Immature natural killer cell (primary cell): ENCODE measurements at regions not wholly inside any gene's neighbourhood (a gene's known extent, or its start where the extent isn't known, plus 50 kb on each side); places are given as distances from the start of the nearest gene placed in this dataset.
"Not testable (repeated sequence)": the region's sequence is repeated elsewhere in the genome, so short reads cannot be mapped to it uniquely, and the experiment has no call there.

Source experiments
- DNase-seq, 3 donors: peaks; one replicate each; pipeline ENCODE4 v3.0.0; 2022; ENCODE audit warnings: mixed read lengths in 1 of 3
- H3K27ac Mint-ChIP-seq, 6 donors: one replicate each; pipeline ENCODE4 v1.8.0; 2020; ENCODE audit warnings: mixed read lengths in 6 of 6, mild to moderate bottlenecking in 5 of 6, inconsistent platforms in 4 of 6, moderate library complexity in 3 of 6
- H3K27me3 Mint-ChIP-seq, 3 donors: one replicate each; pipeline ENCODE4 v1.8.0; 2020 to 2021; ENCODE audit warnings: low read depth in 3 of 3, mild to moderate bottlenecking in 3 of 3, mixed read lengths in 3 of 3, moderate library complexity in 3 of 3, inconsistent platforms in 1 of 3
- H3K36me3 Mint-ChIP-seq, 3 donors: one replicate each; pipeline ENCODE4 v1.8.0; 2020; ENCODE audit warnings: mixed read lengths in 3 of 3, inconsistent platforms in 2 of 3, mild to moderate bottlenecking in 2 of 3
- H3K4me1 Mint-ChIP-seq, 2 donors: one replicate each; pipeline ENCODE4 v1.8.0; 2020; ENCODE audit warnings: inconsistent platforms in 2 of 2, mild to moderate bottlenecking in 2 of 2, mixed read lengths in 2 of 2, moderate library complexity in 1 of 2
- H3K4me3 Mint-ChIP-seq, 5 donors: one replicate each; pipeline ENCODE4 v1.8.0; 2020; ENCODE audit warnings: mild to moderate bottlenecking in 5 of 5, mixed read lengths in 5 of 5, inconsistent platforms in 3 of 5, moderate library complexity in 3 of 5
- H3K9me3 Mint-ChIP-seq, 6 donors: one replicate each; pipeline ENCODE4 v1.8.0; 2020; ENCODE audit warnings: mild to moderate bottlenecking in 6 of 6, mixed read lengths in 6 of 6, inconsistent platforms in 4 of 6, moderate library complexity in 3 of 6

DNA sequence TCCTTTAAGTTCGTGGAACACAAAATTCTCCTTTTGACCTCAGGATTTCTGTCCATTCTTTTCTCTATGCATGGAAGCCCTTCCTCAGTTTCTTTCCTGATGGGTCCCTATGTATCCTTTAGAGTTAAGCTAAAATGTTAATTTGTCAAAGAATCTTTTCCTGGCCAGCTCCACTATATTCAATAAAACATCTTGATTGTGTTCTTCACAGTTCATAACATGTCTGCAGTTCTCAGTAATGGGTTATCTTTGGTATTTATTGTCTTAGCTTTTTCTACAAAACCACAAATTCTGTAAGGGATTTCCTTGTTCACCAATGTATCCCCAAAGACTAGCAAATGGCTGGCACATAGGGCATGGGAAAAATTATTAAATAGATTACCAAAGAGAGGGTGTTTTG, 998.5 kb downstream of the ADGRL2 start:
- no peak for DNase-seq
- Mint-ChIP-seq H3K27ac (no peak overlapping the region), H3K9me3 (peaks cover 10 to 47% (median 19%) of the 10 kb centered on the region in 6 donors), H3K4me1 (no peaks in the 10 kb centered on the region), H3K27me3 (peaks cover 0 to 2% (median 2%) of the 10 kb centered on the region in 3 donors), H3K36me3 (peaks cover 0 to 3% (median 0%) of the 10 kb centered on the region in 3 donors), H3K4me3 (no peak overlapping the region)

GRCh38 chr1:82795508-82796149, 994.9 kb downstream of the ADGRL2 start:
- Mint-ChIP-seq H3K36me3 (peaks cover 0 to 3% (median 3%) of the 10 kb centered on the region in 3 donors), H3K27me3 (peaks cover 0 to 4% (median 0%) of the 10 kb centered on the region in 3 donors), H3K4me3 (no peak overlapping the region), H3K9me3 (peaks cover 12 to 50% (median 22%) of the 10 kb centered on the region in 6 donors), H3K27ac (no peak overlapping the region), H3K4me1 (no peaks in the 10 kb centered on the region)
- no peak for DNase-seq

DNA sequence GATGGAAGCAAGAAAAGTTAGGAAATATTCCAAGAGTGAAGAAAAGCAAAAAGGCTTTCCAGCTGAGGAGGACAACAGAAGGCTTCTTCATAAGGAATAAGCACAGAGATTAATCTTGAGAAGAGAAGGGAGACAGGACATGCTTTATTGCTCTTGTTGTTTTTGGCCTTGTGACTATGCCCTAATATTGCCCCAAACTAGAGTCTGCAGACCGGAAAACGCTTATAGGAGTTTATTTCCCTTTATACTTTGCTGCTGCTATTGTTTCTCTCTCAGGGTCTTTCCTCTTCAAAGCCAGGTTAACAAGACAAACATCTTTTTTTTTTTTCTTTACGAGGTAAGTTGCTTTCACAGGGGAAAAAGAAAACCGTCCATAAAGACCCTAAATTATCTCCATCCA, 991.4 kb downstream of the ADGRL2 start:
- H3K27me3 Mint-ChIP-seq: peaks cover 0 to 2% (median 2%) of the 10 kb centered on the region in 3 donors

GRCh38 chr1:82790556-82790955, 989.8 kb downstream of the ADGRL2 start:
- no peak overlapping the region for H3K4me3 Mint-ChIP-seq

More for the DNA sequence above, 991.4 kb downstream of the ADGRL2 start:
- H3K36me3 Mint-ChIP-seq: peaks cover 0 to 3% (median 3%) of the 10 kb centered on the region in 3 donors
- H3K4me1 Mint-ChIP-seq: no peaks in the 10 kb centered on the region
- H3K27ac Mint-ChIP-seq: no peak overlapping the region
- H3K9me3 Mint-ChIP-seq: peaks cover 12 to 43% (median 20%) of the 10 kb centered on the region in 6 donors
- DNase-seq: no peak
- no peak overlapping the region for H3K4me3 Mint-ChIP-seq

DNA sequence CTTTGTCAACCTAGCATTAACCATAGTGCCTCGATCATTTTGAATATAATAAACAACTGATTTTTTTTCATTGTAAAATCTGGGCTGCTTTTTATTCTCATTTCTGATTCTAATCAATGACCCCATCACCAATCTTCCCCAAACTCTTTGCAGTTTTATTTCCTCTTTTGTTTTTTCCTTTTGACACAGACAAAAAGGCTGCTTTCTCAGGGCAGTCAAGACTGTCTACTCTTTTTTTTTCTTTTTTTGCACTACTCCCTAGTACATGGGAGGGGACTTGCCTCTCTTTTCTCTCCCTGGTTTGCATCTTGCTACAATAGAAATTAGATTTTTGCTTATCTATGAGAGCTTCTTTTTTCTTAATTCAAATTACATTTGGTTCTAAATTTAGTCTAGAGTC, 987.9 kb downstream of the ADGRL2 start:
- H3K36me3 Mint-ChIP-seq: peaks cover 0 to 3% (median 0%) of the 10 kb centered on the region in 3 donors
- H3K27me3 Mint-ChIP-seq: peaks cover 0 to 2% (median 2%) of the 10 kb centered on the region in 3 donors
- H3K4me1 Mint-ChIP-seq: no peaks in the 10 kb centered on the region
- peaks cover 8 to 35% (median 14%) of the 10 kb centered on the region in 6 donors for H3K9me3 Mint-ChIP-seq
- no peak for DNase-seq
- no peak overlapping the region for H3K4me3 Mint-ChIP-seq
- H3K27ac Mint-ChIP-seq: no peak overlapping the region

More at GRCh38 chr1:82790556-82790955, 989.8 kb downstream of the ADGRL2 start:
- DNase-seq: no peak
- H3K4me1 Mint-ChIP-seq: no peaks in the 10 kb centered on the region
- peaks cover 0 to 3% (median 3%) of the 10 kb centered on the region in 3 donors for H3K36me3 Mint-ChIP-seq
- H3K9me3 Mint-ChIP-seq: peaks cover 12 to 36% (median 18%) of the 10 kb centered on the region in 6 donors
- no peak overlapping the region for H3K27ac Mint-ChIP-seq
- peaks cover 0 to 2% (median 2%) of the 10 kb centered on the region in 3 donors for H3K27me3 Mint-ChIP-seq

DNA sequence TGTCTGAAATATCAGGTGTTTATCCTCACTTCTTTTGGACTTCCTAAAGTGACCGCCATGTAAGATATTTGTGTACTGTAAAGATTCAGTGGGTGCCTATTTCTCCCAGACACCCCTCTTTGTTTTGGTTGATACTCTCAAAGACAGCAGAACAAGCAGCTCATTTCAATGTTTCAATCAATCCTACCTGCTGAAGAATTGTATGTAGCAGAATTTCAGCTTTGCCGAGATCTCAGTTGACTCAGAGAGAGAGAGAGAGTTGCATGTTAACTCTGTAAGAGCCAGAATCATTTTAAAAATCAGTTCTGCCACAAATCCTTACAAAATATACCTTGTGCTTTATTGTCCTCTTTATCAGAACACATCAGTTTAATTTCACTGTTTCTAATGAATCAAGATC, 987.3 kb downstream of the ADGRL2 start:
- Mint-ChIP-seq H3K27me3 (peaks cover 0 to 2% (median 1%) of the 10 kb centered on the region in 3 donors), H3K4me1 (no peaks in the 10 kb centered on the region), H3K27ac (no peak overlapping the region), H3K4me3 (no peak overlapping the region), H3K9me3 (peaks cover 9 to 35% (median 15%) of the 10 kb centered on the region in 6 donors), H3K36me3 (peaks cover 0 to 3% (median 0%) of the 10 kb centered on the region in 3 donors)
- no peak for DNase-seq

- H3K27ac Mint-ChIP-seq: no peak overlapping the region
- H3K27me3 Mint-ChIP-seq: peaks cover 0 to 2% (median 0%) of the 10 kb centered on the region in 3 donors
- H3K36me3 Mint-ChIP-seq: peaks cover 0 to 2% (median 0%) of the 10 kb centered on the region in 3 donors
- no peak overlapping the region for H3K4me3 Mint-ChIP-seq
- peaks cover 7 to 37% (median 16%) of the 10 kb centered on the region in 6 donors for H3K9me3 Mint-ChIP-seq
- DNase-seq: no peak
- no peaks in the 10 kb centered on the region for H3K4me1 Mint-ChIP-seq
These were observed 986.1 kb downstream of the ADGRL2 start for GRCh38 chr1:82786883-82787282.

DNA sequence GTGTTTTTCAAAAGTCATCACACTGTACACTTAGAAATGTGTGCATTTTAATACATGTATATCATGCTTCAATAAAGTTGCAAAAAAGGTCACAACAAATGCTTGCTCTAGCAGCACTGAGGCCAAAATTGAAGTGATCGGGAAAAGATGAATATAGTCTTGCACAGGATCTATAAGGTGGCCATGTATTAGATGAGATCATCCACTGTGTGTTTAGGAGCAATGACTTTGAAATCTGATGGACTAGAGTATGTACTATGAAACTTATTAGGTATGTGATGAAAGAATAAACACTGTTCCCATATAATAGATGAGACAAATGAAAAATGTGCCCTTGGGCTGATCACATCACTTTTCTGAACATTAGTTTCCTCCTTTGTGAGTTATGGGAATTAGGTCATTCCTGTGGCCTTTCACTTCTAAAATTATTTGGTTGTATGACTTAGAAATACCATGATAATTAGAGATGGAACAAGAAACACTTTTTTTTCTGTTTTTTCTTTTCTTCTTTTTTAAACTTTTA, 984.6 kb downstream of the ADGRL2 start:
- Mint-ChIP-seq H3K27me3 (peaks cover 0 to 2% (median 0%) of the 10 kb centered on the region in 3 donors), H3K27ac (no peak overlapping the region), H3K4me1 (no peaks in the 10 kb centered on the region), H3K9me3 (peaks cover 4 to 29% (median 12%) of the 10 kb centered on the region in 6 donors), H3K4me3 (no peak overlapping the region), H3K36me3 (no peaks in the 10 kb centered on the region)
- no peak for DNase-seq

DNA sequence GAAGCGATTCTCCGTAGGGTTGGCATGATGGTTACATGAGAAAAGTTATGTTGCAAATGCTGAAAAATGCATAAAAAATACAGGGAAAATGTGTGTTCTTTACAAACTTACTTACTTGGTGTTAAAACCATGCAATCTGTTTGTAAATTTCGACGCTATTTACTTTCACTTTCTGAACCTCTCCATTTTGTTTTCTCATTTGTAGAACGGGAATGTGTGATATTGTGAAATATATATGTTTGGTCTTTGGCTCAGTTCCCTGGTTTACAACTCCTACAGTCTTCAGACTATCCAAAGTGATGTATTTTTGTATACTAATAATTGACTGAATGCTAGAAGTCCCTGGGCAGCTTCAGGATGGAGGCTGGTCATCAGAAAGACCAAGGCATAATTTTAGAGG, 982.3 kb downstream of the ADGRL2 start:
- no peaks in the 10 kb centered on the region for H3K36me3 Mint-ChIP-seq
- H3K9me3 Mint-ChIP-seq: peaks cover 2 to 37% (median 14%) of the 10 kb centered on the region in 6 donors
- H3K27ac Mint-ChIP-seq: no peak overlapping the region
- H3K4me1 Mint-ChIP-seq: peaks cover 0 to 7% of the 10 kb centered on the region in 2 donors
- no peak for DNase-seq
- H3K4me3 Mint-ChIP-seq: no peak overlapping the region
- H3K27me3 Mint-ChIP-seq: no peaks in the 10 kb centered on the region

DNA sequence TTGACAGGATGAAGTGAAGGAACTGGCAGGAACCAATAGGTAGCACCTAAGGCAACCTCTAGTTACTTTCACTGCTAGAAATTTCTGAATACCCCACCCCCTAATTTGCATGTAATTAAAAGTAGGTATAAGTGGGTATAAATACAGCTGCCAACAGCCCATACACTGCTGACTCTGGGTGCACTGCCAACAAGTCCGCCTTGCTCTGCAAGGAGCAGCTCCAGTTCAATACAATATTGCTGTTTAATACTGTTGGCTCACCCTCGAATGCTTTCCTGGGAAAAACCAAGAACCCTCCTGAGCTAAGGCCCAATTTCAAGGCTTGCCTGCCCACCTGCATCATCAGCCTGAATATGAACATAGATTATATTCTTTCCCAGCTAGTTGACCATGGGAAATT, 981.9 kb downstream of the ADGRL2 start:
- DNase-seq: no peak
- Mint-ChIP-seq H3K4me1 (peaks cover 0 to 7% of the 10 kb centered on the region in 2 donors), H3K4me3 (no peak overlapping the region), H3K27ac (no peak overlapping the region), H3K27me3 (no peaks in the 10 kb centered on the region), H3K9me3 (peaks cover 6 to 39% (median 13%) of the 10 kb centered on the region in 6 donors), H3K36me3 (no peaks in the 10 kb centered on the region)

DNA sequence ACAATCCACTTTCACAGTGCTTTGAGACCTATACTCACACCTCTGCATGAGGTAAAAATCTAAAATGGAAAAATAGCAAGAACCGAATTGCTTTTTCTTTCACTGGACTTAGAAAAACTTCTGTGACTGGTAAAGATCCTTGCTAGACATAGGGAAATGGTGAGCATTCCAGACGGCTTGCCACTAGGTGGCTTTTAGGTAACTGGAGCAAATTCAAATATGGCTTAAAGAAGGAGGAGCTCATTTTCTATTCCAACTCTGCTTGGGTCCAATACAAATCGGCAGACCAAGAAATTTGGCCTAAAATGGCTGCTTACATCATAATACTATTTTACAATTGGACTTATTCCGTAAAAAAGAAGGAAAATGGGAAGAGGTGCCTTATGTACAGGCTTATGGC, 977.9 kb downstream of the ADGRL2 start:
- Mint-ChIP-seq H3K9me3 (peaks cover 13 to 60% (median 22%) of the 10 kb centered on the region in 6 donors), H3K4me3 (no peak overlapping the region)

DNA sequence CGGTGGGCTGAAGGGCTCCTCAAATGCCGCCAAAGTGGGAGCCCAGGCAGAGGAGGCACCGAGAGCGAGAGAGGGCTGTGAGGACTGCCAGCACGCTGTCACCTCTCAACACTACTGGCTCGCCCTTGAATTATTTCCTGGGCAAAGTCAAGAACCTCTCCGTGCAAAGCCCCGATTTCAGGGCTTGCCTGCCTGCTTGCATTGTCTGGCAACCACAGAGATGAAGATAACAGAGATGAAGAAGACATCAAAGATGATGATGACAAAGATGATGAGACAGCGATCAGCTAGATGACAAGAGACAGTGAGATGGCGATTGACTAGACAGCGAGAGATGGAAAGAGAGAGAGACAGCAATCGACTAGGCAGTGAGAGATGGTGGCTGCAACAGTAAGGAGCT, 976.5 kb downstream of the ADGRL2 start:
- DNase-seq: no peak
- H3K27ac Mint-ChIP-seq: no peak overlapping the region
- H3K27me3 Mint-ChIP-seq: no peaks in the 10 kb centered on the region
- H3K9me3 Mint-ChIP-seq: peaks cover 15 to 69% (median 22%) of the 10 kb centered on the region in 6 donors
- peaks cover 0 to 7% of the 10 kb centered on the region in 2 donors for H3K4me1 Mint-ChIP-seq
- H3K4me3 Mint-ChIP-seq: no peak overlapping the region
- no peaks in the 10 kb centered on the region for H3K36me3 Mint-ChIP-seq

More for the DNA sequence above, 977.9 kb downstream of the ADGRL2 start:
- Mint-ChIP-seq H3K27ac (no peak overlapping the region), H3K27me3 (no peaks in the 10 kb centered on the region), H3K4me1 (peaks cover 0 to 7% of the 10 kb centered on the region in 2 donors), H3K36me3 (no peaks in the 10 kb centered on the region)
- DNase-seq: no peak

DNA sequence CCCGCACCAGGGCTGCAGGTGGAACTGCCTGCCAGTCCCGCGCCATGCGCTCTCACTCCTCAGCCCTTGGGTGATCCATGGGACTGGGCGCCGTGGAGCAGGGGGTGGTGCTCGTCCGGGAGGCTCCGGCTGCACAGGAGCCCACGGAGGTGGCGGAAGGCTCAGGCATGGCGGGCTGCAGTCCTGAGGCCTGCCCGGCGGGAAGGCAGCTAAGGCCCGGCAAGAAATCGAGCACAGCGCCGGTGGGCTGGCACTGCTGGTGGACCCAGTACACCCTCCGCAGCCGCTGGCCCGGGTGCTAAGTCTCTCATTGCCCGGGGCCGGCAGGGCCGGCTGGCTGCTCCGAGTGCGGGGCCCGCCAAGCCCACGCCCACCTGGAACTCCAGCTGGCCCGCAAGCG, 976.0 kb downstream of the ADGRL2 start:
- not testable (repeated sequence) for H3K27me3 Mint-ChIP-seq, H3K4me1 Mint-ChIP-seq, DNase-seq, H3K4me3 Mint-ChIP-seq, H3K27ac Mint-ChIP-seq, H3K36me3 Mint-ChIP-seq
- H3K9me3 Mint-ChIP-seq: peaks cover 15 to 69% (median 24%) of the 10 kb centered on the region in 6 donors

GRCh38 chr1:82775406-82776000, 974.8 kb downstream of the ADGRL2 start:
- Mint-ChIP-seq H3K4me3 (no peak overlapping the region), H3K4me1 (peaks cover 0 to 7% of the 10 kb centered on the region in 2 donors), H3K27ac (no peak overlapping the region), H3K36me3 (no peaks in the 10 kb centered on the region), H3K27me3 (no peaks in the 10 kb centered on the region), H3K9me3 (peaks cover 15 to 75% (median 25%) of the 10 kb centered on the region in 6 donors)
- DNase-seq: no peak
